ENCODE measurements at regions not wholly inside any gene's neighbourhood (a gene's known extent, or its start where the extent isn't known, plus 50 kb on each side); places are given as distances from the start of the nearest gene placed in this dataset.

DNA sequence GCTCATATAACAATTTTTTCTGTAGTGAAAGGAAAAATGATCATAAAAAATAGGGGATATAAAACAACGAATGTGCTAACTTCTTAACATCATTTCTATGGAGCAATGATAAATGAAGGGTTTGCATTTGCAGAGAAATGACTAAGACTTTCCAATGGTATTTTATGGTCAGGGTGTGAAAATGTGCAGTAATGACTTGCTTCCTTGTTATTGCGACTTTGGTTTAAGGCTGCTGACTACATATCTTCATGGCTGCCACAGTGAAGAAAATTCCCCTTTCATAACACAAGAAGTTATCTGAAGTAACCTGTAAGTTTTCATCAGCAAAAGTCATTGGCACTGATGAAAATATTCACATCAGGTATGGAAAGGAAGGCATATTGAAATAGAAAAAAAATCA is 166.1 kb upstream of the NRG3 start:
- no peaks in the 10 kb centered on the region for H3K4me1 ChIP-seq (ENCODE audit: insufficient read depth, low read length)
- H3K79me2 ChIP-seq (ENCODE audit: insufficient read depth, low read length), result no peaks in the 10 kb centered on the region
- ATAC-seq (ENCODE audit: insufficient read depth, low read depth), result no peak
- H4K20me1 ChIP-seq (ENCODE audit: insufficient read depth, low read length), result no peaks in the 10 kb centered on the region
- H3K9ac ChIP-seq (ENCODE audit: low read depth, low read length), result no peak overlapping the region
- H2AFZ ChIP-seq (ENCODE audit: low read depth, low read length), result no peak overlapping the region
- H3K27me3 ChIP-seq (ENCODE audit: insufficient read depth, low read length, poor library complexity), result no peaks in the 10 kb centered on the region
- TF ChIP-seq, protein P1, sequence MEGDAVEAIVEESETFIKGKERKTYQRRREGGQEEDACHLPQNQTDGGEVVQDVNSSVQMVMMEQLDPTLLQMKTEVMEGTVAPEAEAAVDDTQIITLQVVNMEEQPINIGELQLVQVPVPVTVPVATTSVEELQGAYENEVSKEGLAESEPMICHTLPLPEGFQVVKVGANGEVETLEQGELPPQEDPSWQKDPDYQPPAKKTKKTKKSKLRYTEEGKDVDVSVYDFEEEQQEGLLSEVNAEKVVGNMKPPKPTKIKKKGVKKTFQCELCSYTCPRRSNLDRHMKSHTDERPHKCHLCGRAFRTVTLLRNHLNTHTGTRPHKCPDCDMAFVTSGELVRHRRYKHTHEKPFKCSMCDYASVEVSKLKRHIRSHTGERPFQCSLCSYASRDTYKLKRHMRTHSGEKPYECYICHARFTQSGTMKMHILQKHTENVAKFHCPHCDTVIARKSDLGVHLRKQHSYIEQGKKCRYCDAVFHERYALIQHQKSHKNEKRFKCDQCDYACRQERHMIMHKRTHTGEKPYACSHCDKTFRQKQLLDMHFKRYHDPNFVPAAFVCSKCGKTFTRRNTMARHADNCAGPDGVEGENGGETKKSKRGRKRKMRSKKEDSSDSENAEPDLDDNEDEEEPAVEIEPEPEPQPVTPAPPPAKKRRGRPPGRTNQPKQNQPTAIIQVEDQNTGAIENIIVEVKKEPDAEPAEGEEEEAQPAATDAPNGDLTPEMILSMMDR (IDR thresholded peaks at IDR 0.05; ENCODE audit: borderline replicate concordance, extremely low read depth, low read length, poor library complexity, severe bottlenecking), result no peak
- TF ChIP-seq EZH2 (IDR thresholded peaks at IDR 0.05; ENCODE audit: borderline replicate concordance, low read depth, low read length, severe bottlenecking), result no peak
- no peak overlapping the region for H3K4me2 ChIP-seq (ENCODE audit: insufficient read depth, low read length)
- H3K36me3 ChIP-seq (ENCODE audit: insufficient read depth, low read length), result no peaks in the 10 kb centered on the region
- H3K4me3 ChIP-seq (ENCODE audit: low read depth in 1 of 2, low read length in 2 of 2), result no peak overlapping the region
- DNase-seq, result no peak
- no peaks in the 10 kb centered on the region for H3K9me3 ChIP-seq (ENCODE audit: insufficient read depth, low read length, severe bottlenecking)
- H3K27ac ChIP-seq (ENCODE audit: low read length), result no peak overlapping the region

DNA sequence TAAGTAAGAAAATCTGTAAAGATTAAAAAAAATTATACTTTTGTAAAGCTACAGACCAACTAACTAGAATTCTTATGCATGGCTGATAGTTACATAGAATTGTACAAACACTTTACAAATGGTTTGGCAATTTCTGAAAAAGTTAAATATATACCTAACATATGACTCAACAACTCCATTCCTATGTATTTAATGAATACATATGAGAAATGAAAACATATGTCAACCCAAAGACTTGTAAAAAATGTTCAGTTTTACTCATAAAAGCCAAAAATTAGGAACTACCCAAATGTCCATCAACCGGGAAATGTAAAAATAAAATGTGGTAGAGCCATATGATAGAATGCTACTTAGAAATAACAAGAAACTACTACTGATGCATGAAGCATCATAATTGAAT is 152.6 kb upstream of the NRG3 start:
- no peak for DNase-seq
- Histone ChIP-seq H3K27me3 (ENCODE audit: insufficient read depth, low read length, poor library complexity) (no peaks in the 10 kb centered on the region), H3K79me2 (ENCODE audit: insufficient read depth, low read length) (no peaks in the 10 kb centered on the region), H3K4me3 (ENCODE audit: low read depth in 1 of 2, low read length in 2 of 2) (no peak overlapping the region), H3K27ac (ENCODE audit: low read length) (no peak overlapping the region), H4K20me1 (ENCODE audit: insufficient read depth, low read length) (no peaks in the 10 kb centered on the region), H3K4me1 (ENCODE audit: insufficient read depth, low read length) (no peaks in the 10 kb centered on the region), H3K4me2 (ENCODE audit: insufficient read depth, low read length) (no peak overlapping the region), H3K36me3 (ENCODE audit: insufficient read depth, low read length) (no peaks in the 10 kb centered on the region), H3K9me3 (ENCODE audit: insufficient read depth, low read length, severe bottlenecking) (no peaks in the 10 kb centered on the region), H3K9ac (ENCODE audit: low read depth, low read length) (no peak overlapping the region), H2AFZ (ENCODE audit: low read depth, low read length) (no peak overlapping the region)
- TF ChIP-seq, protein P1 (IDR thresholded peaks at IDR 0.05; ENCODE audit: borderline replicate concordance, extremely low read depth, low read length, poor library complexity, severe bottlenecking), result no peak
- TF ChIP-seq EZH2 (IDR thresholded peaks at IDR 0.05; ENCODE audit: borderline replicate concordance, low read depth, low read length, severe bottlenecking), result no peak
- no peak for ATAC-seq (ENCODE audit: insufficient read depth, low read depth)

DNA sequence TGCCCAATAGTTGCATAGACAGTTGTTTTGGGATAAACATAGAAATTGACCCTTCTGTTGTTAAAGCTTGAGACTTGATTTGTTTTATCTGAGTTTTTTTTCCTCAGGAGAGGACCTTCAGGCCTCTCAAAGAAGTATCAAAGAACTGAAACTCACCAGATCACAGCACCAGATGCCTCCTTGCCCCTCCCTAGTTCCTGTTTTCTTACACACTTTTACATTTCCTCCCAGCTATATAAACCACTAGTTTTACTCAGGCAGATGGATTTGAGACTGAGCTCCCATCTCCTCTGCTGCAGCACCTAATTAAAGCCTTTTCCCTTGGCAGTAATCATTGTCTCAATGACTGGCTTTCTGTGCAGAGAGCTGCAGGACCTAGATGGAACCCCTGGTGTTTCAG is 150.6 kb upstream of the NRG3 start:
- no peak for ATAC-seq (ENCODE audit: insufficient read depth, low read depth)
- Histone ChIP-seq H3K27ac (ENCODE audit: low read length) (no peak overlapping the region), H2AFZ (ENCODE audit: low read depth, low read length) (no peak overlapping the region), H3K9ac (ENCODE audit: low read depth, low read length) (no peak overlapping the region), H3K36me3 (ENCODE audit: insufficient read depth, low read length) (no peaks in the 10 kb centered on the region), H3K4me2 (ENCODE audit: insufficient read depth, low read length) (no peak overlapping the region), H3K27me3 (ENCODE audit: insufficient read depth, low read length, poor library complexity) (no peaks in the 10 kb centered on the region), H3K4me1 (ENCODE audit: insufficient read depth, low read length) (no peaks in the 10 kb centered on the region), H3K4me3 (ENCODE audit: low read depth in 1 of 2, low read length in 2 of 2) (no peak overlapping the region), H3K9me3 (ENCODE audit: insufficient read depth, low read length, severe bottlenecking) (no peaks in the 10 kb centered on the region), H3K79me2 (ENCODE audit: insufficient read depth, low read length) (no peaks in the 10 kb centered on the region), H4K20me1 (ENCODE audit: insufficient read depth, low read length) (no peaks in the 10 kb centered on the region)
- TF ChIP-seq EZH2 (IDR thresholded peaks at IDR 0.05; ENCODE audit: borderline replicate concordance, low read depth, low read length, severe bottlenecking), result no peak
- TF ChIP-seq, protein P1 (IDR thresholded peaks at IDR 0.05; ENCODE audit: borderline replicate concordance, extremely low read depth, low read length, poor library complexity, severe bottlenecking), result no peak
- DNase-seq, result no peak

DNA sequence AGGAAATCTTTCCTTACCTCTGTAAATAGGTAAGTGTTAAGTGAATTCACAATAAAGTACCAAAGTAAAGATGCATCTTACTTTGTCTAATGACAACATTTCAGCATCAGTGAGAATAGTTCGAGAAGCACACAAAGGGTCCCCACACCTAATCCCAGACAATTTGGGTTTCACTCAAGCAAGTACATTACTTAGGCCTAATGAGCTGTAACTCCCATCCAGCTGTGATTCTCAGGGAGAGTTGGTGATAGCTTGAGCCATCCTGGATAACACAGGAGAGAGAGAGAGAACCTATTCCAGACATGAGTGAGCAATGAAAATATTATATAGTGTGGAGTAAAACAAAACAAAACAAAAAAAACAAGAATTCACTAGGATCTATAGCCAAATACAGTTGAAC is 149.1 kb upstream of the NRG3 start:
- Histone ChIP-seq H4K20me1 (ENCODE audit: insufficient read depth, low read length) (no peaks in the 10 kb centered on the region), H3K27ac (ENCODE audit: low read length) (no peak overlapping the region), H3K4me1 (ENCODE audit: insufficient read depth, low read length) (no peaks in the 10 kb centered on the region), H3K36me3 (ENCODE audit: insufficient read depth, low read length) (no peaks in the 10 kb centered on the region), H3K27me3 (ENCODE audit: insufficient read depth, low read length, poor library complexity) (no peaks in the 10 kb centered on the region), H3K4me2 (ENCODE audit: insufficient read depth, low read length) (no peak overlapping the region), H2AFZ (ENCODE audit: low read depth, low read length) (no peak overlapping the region), H3K79me2 (ENCODE audit: insufficient read depth, low read length) (no peaks in the 10 kb centered on the region), H3K4me3 (ENCODE audit: low read depth in 1 of 2, low read length in 2 of 2) (no peak overlapping the region), H3K9ac (ENCODE audit: low read depth, low read length) (no peak overlapping the region), H3K9me3 (ENCODE audit: insufficient read depth, low read length, severe bottlenecking) (no peaks in the 10 kb centered on the region)
- TF ChIP-seq, protein P1 (IDR thresholded peaks at IDR 0.05; ENCODE audit: borderline replicate concordance, extremely low read depth, low read length, poor library complexity, severe bottlenecking), result no peak
- no peak for TF ChIP-seq EZH2 (IDR thresholded peaks at IDR 0.05; ENCODE audit: borderline replicate concordance, low read depth, low read length, severe bottlenecking)
- ATAC-seq (ENCODE audit: insufficient read depth, low read depth), result no peak
- no peak for DNase-seq
